Posterior vena cava (tissue), 2 donors: ENCODE measurements at regions not wholly inside any gene's neighbourhood (a gene's known extent, or its start where the extent isn't known, plus 50 kb on each side); places are given as distances from the start of the nearest gene placed in this dataset.

ENCODE experiments used
- DNase-seq: peaks from one replicate; pipeline ENCODE4 v3.0.0-alpha.2; 2020; ENCODE audit warnings: low spot score
- intact Hi-C, 2 donors: fragments of 100-400 bp; cut with DNase I; formaldehyde crosslinking; loops; one replicate each; pipeline versions ENCODE4 v1.14.1 to v1.14.2; 2022 to 2023
- donor health status: DM: yes; HTN: yes; CAD: no.
- donor health status: DM: yes; HTN: yes; CAD: no.

DNA sequence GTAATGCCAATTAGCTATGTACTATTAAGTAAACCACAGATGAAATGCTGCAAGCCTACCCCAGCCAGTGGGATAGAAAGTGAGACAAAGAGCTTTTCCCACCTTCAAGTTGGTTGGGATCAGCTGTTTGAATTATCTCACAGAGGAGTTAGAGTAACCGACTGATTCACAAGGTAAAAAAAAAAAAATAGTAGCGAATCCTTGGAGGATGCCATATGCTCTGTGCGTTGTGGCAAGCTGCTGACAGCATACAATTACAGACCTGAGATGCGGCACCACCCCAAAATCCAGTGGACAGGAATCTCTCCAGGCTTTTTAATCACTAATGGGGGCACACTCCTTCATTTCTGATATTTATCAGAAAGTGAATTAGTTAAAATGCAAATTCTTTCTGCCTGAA, 157.0 kb upstream of the RMST start:
- DNase-seq, result no peak
- intact Hi-C loops, result no loop called here

DNA sequence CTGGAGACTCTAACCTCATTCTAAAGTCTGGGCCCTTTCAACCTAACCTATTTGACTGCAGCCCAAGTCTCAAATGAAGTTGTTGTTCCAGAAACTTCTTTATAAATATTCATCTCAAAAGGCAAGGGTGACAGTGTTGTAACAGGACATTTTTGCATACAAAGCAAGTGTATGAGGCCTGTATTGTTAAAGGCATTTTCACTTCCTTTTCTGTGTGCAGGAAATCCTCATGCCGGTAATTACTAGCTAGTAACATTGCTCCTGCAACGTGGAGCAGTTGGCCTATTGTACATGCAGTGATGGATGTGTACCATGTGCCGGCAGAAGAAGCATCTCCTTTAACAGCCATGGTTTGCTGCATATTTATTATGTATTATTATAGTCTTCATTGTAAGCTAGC, 156.5 kb upstream of the RMST start:
- DNase-seq, result no peak
- intact Hi-C loops, result no loop called here

DNA sequence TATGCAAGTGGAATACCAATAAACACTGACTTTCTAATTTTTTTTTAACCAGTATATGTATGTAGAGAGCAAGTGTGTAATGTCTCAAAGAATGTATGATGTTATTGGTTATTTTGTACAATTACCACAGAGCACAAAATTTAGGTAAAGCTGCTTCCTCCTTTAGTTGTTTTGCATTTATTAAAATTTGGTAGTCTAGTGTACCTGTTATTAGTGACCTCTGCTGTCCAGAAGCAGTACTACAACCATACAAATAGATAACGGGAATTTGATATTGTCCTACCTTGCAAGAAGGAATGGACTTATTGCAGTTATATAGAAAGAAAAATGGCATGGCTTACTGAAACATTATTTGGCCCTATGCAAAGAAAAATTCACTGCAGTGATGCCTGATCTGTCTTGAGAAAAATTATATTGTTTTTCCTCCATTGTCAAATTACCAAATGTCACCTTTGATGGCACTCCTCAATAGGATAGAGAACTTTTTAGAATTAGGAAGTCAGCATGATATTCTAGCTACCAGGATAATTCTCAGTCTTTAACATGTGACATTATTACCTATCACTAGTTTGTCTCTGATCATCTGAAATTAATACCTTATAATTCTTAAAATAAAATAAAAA, 153.9 kb upstream of the RMST start:
- no peak for DNase-seq
- intact Hi-C loops, result no loop called here

DNA sequence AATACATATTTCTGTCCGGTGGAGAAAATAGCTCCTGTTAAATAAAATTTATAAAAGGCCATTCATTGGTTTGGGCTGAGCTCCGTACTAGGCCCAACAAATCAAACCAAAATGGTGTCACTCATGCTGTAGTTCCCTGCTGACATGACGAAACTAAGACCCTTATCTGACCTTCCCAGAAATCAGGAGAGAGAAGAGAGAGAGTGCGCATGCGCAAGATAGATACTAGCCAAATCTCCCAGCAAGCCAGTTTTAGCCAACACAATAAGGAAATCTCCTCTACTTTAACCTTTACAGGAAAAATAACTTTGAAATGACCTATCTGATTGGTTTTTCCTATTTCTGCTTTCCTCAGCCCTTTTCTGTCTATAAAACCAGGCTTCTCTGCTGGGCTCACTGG, 152.7 kb upstream of the RMST start:
- intact Hi-C loops, result no loop called here

DNA sequence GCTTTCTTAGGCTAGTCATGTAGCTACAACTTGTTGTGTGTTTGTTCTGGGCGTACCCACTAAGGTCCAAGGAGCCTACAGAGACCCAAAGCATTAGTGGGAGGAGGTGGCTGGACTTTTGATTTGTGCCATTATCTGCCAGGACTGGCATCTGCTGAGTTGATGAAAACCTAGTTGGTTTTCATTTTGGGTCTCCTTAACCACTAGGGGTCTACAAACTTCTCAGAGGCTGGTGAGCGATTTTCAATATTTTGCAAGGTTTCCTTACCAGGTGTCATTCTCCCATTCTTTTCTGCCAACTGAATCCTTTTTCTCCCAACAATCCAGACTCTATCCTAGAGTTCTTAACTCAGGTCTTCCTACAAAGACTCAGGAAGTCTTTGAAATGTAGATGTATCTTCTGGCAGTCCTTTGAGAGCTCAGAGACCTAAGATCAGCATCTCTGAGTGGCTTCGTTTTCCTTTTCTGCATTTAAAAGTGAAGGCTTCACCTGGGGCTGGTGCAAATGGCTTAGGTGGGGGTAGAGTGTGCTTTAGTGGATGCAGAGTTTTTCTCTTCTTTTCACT, 150.0 kb upstream of the RMST start:
- intact Hi-C loops, result no loop called here
- no peak for DNase-seq

More for the DNA sequence above, 152.7 kb upstream of the RMST start:
- no peak for DNase-seq

DNA sequence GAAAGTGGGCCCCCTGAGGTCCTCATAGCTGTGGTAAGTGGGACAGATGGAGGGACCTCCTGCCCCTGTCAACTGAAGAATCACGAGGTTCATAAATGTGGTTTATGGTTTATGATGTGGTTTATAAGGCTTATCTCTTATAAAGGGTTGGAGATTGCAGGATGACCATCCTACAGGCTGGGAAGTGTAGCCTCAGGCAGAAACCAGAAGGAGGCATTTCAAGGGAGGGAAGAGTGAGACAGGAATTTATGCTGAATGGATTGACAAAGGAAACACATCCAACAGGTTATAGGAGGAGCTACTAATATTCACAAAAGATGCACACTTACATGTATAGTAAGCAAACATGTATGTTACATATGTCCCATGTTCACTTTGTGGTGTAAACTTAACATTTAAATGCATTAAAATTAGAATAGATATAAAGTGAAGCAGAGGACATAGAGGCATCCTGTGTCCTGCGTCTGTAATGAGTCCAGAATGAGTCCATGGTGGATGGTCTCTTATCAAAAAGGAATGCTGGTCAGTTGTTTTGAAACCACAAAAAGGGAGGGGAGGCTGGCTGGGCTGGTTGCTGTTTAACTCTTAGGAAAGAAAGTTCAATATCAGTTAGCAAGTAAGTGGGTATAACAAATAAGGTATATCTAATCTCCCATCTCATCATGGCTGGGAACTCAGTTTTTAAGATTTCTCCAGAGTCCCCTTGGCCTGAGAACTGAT, 149.0 kb upstream of the RMST start:
- intact Hi-C loops, result no loop called here
- no peak for DNase-seq

DNA sequence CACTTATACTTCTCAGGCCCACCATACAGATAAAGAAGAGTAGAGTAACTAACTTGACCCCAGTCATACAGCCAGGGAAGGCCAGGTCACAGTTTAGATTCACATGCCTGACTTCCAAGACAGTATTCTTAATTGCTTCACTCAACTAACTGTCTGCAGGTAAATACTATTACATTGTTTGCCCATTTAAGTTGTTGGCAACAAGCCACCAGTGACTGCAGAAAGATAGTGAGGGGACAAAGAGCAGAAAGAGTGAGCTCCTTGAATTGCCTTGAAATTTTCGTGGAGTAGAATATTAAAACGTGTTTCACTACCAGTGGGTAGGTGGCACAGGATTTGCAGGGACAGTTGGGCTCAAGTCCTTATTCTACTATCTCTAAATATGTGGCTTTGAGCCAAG, 146.3 kb upstream of the RMST start:
- no peak for DNase-seq
- intact Hi-C loops, result no loop called here

DNA sequence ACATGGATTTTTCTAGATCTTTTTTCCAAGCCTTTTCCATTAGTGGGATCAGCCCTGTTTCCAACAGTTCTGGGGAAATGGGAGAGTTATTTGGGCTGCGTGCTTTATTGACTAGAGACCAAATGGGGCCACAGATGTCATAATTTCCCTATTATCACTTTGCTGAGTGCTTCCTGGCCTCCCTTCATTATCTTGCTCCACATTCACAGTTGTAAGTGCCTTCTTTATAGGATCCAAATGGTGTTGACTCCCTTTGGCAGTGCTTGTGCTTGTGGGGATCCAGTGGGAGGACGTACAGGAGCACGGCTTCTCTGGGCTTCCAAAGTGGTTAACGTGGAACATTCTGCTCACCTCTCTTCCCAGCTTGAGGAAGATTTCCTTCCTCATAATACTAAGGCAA, 141.0 kb upstream of the RMST start:
- intact Hi-C loops, result no loop called here
- DNase-seq, result no peak

DNA sequence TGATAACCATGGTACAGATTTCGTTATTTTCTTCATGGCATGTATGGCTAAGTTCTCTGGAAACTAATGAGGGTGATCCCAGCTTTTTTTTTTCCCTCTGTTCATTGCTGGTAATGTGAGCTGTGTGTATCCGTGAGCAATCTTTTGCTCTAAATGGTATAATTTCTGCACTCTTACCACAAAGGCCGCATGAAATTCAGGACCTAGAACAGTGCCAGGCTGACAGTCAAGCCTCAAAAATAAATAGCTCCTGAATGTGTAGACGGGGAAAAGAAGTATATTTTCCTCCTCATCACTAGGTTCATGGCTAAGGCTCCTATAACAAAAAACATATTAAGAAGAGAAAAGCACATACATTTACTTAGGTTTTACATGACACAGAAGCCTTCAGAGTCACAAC, 140.2 kb upstream of the RMST start:
- no peak for DNase-seq
- intact Hi-C loops, result no loop called here

DNA sequence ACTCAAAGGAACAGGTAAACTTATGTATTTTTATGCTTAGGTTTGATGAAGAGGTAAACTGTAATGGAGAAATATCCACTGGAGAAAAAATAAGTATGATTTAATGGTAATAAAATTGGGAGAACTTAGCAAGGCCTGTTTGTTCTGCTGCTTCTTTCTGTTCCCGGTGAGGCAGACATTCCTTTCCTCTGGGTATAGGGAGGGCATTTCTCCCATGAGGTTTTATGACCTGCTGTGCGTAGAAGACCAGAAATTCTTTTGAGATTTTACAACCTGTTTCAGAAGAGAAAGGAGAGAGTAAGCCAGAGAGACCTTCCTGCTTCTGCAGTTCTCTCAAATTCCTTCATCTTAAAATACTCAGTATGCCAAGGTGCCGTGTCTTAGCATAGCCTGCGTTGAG, 139.4 kb upstream of the RMST start:
- DNase-seq, result no peak
- intact Hi-C loops, result no loop called here

DNA sequence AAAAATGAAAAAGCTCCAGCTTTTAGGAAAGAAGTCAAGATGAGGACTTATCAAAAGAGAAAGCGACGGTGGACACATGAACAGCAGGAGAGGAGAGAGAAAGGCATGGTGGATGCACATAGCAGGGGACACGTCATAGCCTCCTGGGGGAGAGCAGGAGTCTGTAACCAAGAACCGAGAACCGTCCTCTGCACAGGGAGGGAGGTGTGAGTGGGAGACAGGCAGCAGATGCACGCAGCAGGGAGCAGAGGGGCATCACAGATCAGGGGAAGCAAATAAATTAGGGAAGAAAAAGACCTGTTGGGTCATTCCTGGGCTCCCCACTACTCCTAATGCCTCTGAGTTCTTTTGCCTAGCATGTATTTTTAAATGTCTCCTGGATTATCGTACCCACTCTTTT, 138.1 kb upstream of the RMST start:
- no peak for DNase-seq
- intact Hi-C loops, result no loop called here

DNA sequence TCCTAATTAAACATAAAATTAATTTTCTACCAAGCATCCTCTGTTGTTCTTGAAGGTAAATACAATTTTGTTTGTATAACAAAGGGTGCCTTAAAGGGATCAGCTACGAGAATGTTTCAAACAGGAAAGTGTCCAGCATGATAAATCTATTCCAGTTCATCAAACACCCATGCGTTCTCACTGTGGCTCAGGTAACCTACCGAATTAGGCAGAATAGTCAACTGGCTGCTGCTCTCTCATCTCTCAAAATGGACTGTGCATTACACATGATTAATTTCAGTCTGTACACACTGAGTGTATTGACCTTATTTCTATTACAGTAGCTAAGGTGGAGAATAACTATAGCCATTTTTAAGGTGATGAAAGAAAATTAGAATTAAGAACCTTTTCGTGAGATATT, 127.5 kb upstream of the RMST start:
- intact Hi-C loops, result no loop called here
- no peak for DNase-seq

DNA sequence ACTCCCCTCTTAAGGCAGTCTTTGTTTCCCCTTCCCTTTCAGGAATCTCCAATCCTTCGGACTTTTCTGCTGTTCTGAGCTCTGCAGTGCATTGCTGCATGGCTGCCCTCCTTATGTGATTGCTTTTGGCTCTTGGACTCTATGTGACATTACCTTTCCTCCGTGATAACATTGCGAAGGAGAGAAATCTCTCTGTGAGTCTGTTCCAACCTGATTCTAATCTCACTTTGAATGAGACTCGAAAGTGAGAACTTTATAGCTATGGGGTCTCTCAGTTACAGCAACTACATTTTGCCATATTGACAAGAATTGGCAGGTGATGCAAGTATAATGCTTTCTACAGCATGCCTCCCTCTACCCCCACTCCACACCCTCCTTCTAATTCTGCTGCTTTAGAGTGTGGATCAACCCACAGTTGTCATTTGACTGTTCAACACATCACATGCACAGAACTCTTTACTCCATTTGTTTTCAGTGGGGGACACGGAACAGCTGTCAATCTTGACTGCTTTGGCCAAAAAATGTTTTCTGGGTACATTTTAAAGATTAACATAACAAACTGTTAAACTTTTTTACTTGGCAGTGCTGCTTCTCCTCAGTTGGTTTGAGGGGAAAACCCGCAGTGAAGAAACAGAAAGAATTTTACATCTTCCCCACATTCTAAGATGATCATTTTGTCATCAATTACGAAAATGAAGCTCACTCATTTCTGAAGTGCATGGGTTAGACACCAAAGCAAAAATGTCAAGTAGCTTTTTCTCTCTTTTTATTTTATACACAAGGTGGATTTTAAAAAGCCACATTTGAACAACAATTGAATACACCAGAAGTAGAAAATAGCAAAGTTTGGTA, 125.5 kb upstream of the RMST start:
- intact Hi-C loops, result no loop called here
- DNase-seq, result no peak

DNA sequence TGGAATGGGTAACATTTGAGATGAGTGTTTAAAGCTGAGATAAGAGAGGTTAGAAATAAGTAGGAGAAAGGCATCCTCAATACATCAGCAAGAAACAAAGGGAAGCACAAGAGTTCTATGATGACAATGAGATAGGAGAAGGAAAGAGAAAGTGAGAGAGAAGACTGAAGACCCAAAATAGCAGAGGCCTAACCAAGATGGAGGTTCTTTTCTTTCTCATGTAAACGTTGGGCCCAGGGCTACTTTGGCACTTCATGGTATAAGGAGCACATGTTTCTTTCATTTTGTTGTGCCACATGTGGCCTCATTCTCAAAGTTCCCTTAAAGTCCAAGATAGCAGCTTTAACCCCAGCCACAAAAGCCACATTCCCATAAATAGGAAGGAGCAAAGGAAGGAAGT, 120.5 kb upstream of the RMST start:
- DNase-seq, result no peak
- intact Hi-C loops, result no loop called here

DNA sequence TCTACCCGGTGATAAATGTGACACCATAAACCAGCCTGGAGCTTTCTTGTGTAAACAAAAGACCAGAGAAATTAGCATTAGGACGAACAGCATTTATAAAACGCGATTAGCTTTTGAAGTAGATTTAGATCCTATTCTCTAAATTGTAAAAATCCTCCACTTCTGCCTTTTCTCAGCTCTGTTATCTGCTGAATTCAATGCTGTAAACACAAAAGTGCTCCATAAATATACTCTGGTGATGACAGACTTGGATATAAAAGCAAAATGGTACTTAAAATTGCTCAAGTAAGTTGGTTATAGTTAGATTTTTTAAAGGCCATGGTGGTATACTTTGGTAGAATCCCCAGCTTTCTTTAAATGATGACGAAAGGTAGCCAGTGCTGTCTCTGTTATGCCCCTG, 114.6 kb upstream of the RMST start:
- DNase-seq, result no peak
- intact Hi-C loops, result no loop called here

DNA sequence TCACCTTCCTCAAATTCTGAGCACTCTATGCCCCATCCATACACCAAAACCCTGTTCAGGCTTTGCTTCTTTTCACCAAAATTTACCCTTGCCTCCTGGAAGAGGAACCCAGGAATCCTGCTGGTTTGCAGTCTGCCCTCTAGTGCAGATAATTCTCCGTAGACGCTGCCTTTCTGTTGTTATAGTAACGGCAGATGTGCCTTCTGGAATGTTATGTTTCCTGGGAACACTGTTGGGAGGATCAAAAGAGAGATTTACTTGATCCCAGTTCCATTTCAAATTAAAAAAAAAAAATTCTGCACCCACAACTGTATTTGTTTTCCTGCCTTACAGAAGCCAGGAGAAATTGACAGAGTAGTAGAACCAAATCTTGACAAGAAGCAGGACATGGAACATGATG, 104.2 kb upstream of the RMST start:
- intact Hi-C loops, result no loop called here
- no peak for DNase-seq

DNA sequence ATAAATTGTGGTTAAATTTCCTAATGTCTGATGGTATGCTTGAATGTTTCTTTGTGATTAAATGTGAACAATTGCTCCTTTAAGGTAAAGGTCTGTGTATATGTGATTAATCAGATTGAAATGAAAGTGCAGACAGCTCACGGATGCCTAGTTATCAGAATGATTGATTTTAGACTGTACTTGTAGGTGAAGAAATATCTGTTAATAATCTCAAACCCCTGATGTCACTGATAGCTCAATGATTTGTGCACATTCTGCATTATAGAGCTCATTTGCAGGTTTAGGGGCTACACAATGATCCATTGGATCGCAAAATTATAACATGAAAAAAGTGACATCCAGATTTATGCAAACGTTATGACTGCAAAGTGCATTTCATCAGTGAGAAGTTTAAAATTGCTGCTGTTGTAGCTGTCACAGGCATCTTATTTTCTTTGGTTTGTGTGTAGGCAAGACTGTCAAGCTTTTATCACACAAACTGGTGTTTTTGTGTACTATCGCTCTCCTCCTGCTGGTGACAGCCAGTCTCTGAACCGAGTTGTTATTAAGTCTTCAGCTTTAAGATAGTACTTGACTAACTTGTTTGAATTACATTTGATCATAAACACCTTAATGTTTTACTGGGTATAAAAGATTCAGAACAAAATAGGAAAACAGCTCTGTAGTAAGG, 103.4 kb upstream of the RMST start:
- intact Hi-C loops, result no loop called here
- DNase-seq, result no peak

DNA sequence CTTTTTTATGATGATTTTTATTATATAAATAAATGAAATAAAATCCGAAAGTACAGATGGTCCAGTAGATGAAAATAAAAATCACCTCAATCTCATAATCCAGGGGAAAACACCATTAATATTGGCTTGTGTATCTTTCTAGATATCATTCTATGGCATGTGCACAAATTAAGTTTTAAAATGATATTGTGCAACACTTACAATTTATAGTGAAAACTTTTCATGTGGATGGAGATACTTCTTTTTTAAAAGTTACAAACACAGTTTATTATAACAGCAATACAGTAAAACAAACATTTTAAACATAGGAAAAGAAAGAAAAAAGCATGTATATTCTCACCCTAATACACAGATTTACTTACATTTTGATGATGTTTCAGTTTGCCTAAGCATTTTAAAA, 98.9 kb upstream of the RMST start:
- DNase-seq, result no peak
- intact Hi-C loops, result no loop called here

DNA sequence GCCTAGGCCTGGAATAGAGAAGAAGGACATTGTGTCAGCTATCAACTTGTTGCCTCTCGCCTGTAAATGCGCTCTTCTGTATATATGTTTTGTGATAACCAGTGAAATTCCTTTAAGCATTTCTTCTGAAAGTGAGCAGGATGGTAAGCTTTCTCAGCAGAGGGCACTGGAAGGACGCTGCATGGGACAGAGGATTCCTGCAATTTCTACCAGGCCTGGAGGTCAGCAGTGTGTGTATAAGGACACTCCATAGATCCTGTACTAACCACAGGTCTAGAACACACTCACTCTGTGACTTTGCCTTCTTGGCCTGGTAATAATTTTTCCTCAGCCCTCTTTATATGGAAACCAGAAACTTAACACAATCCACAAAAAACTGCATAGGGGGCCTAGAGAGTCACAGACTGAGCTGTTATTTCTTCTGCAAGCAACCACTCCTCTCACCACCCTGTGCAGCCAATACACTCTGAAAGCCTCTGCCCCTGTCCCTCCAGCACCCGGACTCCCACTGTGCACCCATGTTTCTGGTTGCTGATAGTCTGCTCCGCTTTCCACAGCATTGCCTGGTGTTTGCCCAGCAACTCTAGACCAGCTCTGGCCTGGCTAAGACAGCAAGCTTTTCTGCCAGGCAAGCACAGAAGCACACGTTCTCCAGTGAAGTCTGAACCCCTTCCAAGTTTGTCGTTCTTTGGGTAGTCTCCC, 94.0 kb upstream of the RMST start:
- intact Hi-C loops, result no loop called here
- DNase-seq, result no peak
